ENCODE measurements at regions not wholly inside any gene's neighbourhood (a gene's known extent, or its start where the extent isn't known, plus 50 kb on each side); places are given as distances from the start of the nearest gene placed in this dataset.

- Histone ChIP-seq H3K27ac (replicated peaks) (no peak overlapping the region), H3K4me3 (replicated peaks; ENCODE audit: insufficient read depth, low read length) (no peak overlapping the region), H3K27me3 (ENCODE audit: insufficient read depth, poor library complexity, severe bottlenecking) (no peaks in the 10 kb centered on the region)
- DNase-seq (ENCODE audit: low read depth in 1 of 2, low spot score in 1 of 2) = no peak
- TF ChIP-seq SPI1 (IDR thresholded peaks at IDR 0.05; ENCODE audit: borderline replicate concordance, low read depth) (no peak), POLR2AphosphoS5 (IDR thresholded peaks at IDR 0.05; ENCODE audit: low read depth) (no peak), CTCF (IDR thresholded peaks at IDR 0.05; ENCODE audit: insufficient read depth, low read length) (no peak), REST (IDR thresholded peaks at IDR 0.05; ENCODE audit: insufficient replicate concordance, low read depth) (no peak), GABPA (IDR thresholded peaks at IDR 0.05; ENCODE audit: low read depth) (no peak)
Observed at GRCh38 chr6:76553256-76553655, 480.8 kb upstream of the IMPG1 start.

GRCh38 chr6:76552268-76552667 lies 479.8 kb upstream of the IMPG1 start:
- DNase-seq (ENCODE audit: low read depth in 1 of 2, low spot score in 1 of 2) = no peak
- H3K4me3 ChIP-seq (replicated peaks; ENCODE audit: insufficient read depth, low read length) = no peak overlapping the region
- no peak for TF ChIP-seq SPI1 (IDR thresholded peaks at IDR 0.05; ENCODE audit: borderline replicate concordance, low read depth)
- TF ChIP-seq CTCF (IDR thresholded peaks at IDR 0.05; ENCODE audit: insufficient read depth, low read length) = no peak
- no peak for TF ChIP-seq GABPA (IDR thresholded peaks at IDR 0.05; ENCODE audit: low read depth)
- TF ChIP-seq REST (IDR thresholded peaks at IDR 0.05; ENCODE audit: insufficient replicate concordance, low read depth) = no peak
- no peak for TF ChIP-seq POLR2AphosphoS5 (IDR thresholded peaks at IDR 0.05; ENCODE audit: low read depth)
- no peak overlapping the region for H3K27ac ChIP-seq (replicated peaks)
- H3K27me3 ChIP-seq (ENCODE audit: insufficient read depth, poor library complexity, severe bottlenecking) = no peaks in the 10 kb centered on the region

GRCh38 chr6:76533661-76534060 lies 461.2 kb upstream of the IMPG1 start:
- TF ChIP-seq GABPA (IDR thresholded peaks at IDR 0.05; ENCODE audit: low read depth) (no peak), REST (IDR thresholded peaks at IDR 0.05; ENCODE audit: insufficient replicate concordance, low read depth) (no peak), POLR2AphosphoS5 (IDR thresholded peaks at IDR 0.05; ENCODE audit: low read depth) (no peak), SPI1 (IDR thresholded peaks at IDR 0.05; ENCODE audit: borderline replicate concordance, low read depth) (no peak), CTCF (IDR thresholded peaks at IDR 0.05; ENCODE audit: insufficient read depth, low read length) (no peak)
- no peak for DNase-seq (ENCODE audit: low read depth in 1 of 2, low spot score in 1 of 2)

More at GRCh38 chr6:76533661-76534060, 461.2 kb upstream of the IMPG1 start:
- no peak overlapping the region for H3K4me3 ChIP-seq (replicated peaks; ENCODE audit: insufficient read depth, low read length)
- no peak overlapping the region for H3K27ac ChIP-seq (replicated peaks)
- H3K27me3 ChIP-seq (ENCODE audit: insufficient read depth, poor library complexity, severe bottlenecking) = no peaks in the 10 kb centered on the region

All from HL-60 (cell line).